ENCODE measurements at regions not wholly inside any gene's neighbourhood (a gene's known extent, or its start where the extent isn't known, plus 50 kb on each side); places are given as distances from the start of the nearest gene placed in this dataset.

DNA sequence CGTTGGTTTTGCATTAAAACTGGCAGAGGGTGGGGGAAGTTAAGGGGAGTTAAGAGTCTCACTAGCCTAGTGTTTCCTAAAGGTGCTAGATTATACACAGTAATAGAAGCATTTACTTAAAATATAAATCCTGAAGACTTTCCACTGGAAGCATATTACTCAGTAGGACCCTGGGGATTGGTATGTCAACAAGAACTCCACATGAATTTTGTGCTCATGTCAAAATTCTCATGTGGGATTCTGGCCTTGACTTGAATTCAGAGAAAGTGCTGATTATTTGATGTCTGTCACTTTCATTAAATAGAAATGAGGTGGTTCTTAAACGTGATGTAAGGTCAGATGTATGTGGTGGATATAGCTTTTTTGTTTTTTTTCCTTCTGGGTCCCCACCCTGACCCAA is 997.2 kb downstream of the TUSC7 start:
- no peaks in the 10 kb centered on the region for H3K36me3 ChIP-seq
- H3K27ac ChIP-seq, result no peak overlapping the region
- no peaks in the 10 kb centered on the region for H3K9me3 ChIP-seq
- DNase-seq (ENCODE audit: low spot score), result no peak
- intact Hi-C loops (cut with DNase I), result no loop called here
- H3K4me3 ChIP-seq, result no peak overlapping the region
- 78% methylated on average over 2 of the region's 2 CpGs for WGBS
- TF ChIP-seq, protein P1, sequence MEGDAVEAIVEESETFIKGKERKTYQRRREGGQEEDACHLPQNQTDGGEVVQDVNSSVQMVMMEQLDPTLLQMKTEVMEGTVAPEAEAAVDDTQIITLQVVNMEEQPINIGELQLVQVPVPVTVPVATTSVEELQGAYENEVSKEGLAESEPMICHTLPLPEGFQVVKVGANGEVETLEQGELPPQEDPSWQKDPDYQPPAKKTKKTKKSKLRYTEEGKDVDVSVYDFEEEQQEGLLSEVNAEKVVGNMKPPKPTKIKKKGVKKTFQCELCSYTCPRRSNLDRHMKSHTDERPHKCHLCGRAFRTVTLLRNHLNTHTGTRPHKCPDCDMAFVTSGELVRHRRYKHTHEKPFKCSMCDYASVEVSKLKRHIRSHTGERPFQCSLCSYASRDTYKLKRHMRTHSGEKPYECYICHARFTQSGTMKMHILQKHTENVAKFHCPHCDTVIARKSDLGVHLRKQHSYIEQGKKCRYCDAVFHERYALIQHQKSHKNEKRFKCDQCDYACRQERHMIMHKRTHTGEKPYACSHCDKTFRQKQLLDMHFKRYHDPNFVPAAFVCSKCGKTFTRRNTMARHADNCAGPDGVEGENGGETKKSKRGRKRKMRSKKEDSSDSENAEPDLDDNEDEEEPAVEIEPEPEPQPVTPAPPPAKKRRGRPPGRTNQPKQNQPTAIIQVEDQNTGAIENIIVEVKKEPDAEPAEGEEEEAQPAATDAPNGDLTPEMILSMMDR (IDR thresholded peaks at IDR 0.05), result no peak
- TF ChIP-seq POLR2A (IDR thresholded peaks at IDR 0.05) (no peak), POLR2AphosphoS5 (IDR thresholded peaks at IDR 0.05) (no peak)
- H3K4me1 ChIP-seq (replicated peaks), result no peaks in the 10 kb centered on the region
- H3K27me3 ChIP-seq (replicated peaks; ENCODE audit: insufficient read depth), result no peaks in the 10 kb centered on the region

DNA sequence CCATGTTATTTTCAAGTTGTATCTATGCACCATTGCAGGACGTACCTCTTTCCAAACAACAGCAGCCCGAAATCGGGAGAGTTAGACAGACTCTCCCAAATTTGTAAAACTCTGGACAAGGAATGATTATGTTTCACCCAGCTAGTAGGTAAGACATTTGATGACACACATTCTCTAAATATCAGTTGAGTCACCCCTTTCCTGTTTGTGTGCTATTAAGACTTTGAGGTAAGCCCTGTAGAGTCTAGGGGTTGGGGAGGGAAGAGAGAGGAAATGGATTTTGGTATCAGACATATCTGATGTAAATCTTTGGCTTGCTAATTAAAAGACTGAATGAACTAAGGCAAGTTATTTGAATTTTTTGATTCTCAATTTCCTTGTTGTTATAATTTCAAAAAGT is 999.0 kb downstream of the TUSC7 start:
- DNase-seq (ENCODE audit: low spot score), result no peak
- TF ChIP-seq POLR2A (IDR thresholded peaks at IDR 0.05) (no peak), POLR2AphosphoS5 (IDR thresholded peaks at IDR 0.05) (no peak)
- TF ChIP-seq, protein P1 (IDR thresholded peaks at IDR 0.05), result no peak
- no peaks in the 10 kb centered on the region for H3K36me3 ChIP-seq
- no peaks in the 10 kb centered on the region for H3K9me3 ChIP-seq
- intact Hi-C loops (cut with DNase I), result no loop called here
- 90% methylated on average over 3 of the region's 3 CpGs for WGBS
- no peaks in the 10 kb centered on the region for H3K4me1 ChIP-seq (replicated peaks)
- H3K27ac ChIP-seq, result no peak overlapping the region
- H3K4me3 ChIP-seq, result no peak overlapping the region
- no peaks in the 10 kb centered on the region for H3K27me3 ChIP-seq (replicated peaks; ENCODE audit: insufficient read depth)

DNA sequence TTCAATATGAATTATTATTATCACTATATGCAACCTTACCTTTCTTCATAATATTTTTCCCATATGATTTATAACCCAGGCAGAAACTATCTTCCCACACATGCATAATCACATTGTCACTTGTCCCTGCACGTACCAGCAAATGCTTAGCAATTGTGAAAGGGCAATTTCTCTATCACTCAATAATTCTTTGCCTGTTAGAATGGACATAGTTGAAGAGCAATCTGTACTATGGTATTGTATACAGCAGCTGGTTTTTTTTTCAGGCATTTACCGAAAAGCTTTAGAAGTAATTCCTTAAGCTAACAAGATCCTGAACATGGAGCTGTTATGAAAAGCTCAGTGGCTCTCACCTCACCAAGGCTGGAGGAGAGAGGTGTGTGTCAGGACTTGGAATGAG is 999.5 kb downstream of the TUSC7 start:
- H3K4me3 ChIP-seq, result no peak overlapping the region
- H3K27ac ChIP-seq, result no peak overlapping the region
- intact Hi-C loops (cut with DNase I), result no loop called here
- 94% methylated on average over 2 of the region's 2 CpGs for WGBS
- TF ChIP-seq POLR2A (IDR thresholded peaks at IDR 0.05) (no peak), POLR2AphosphoS5 (IDR thresholded peaks at IDR 0.05) (no peak)
- TF ChIP-seq, protein P1 (IDR thresholded peaks at IDR 0.05), result no peak
- DNase-seq (ENCODE audit: low spot score), result no peak
- H3K27me3 ChIP-seq (replicated peaks; ENCODE audit: insufficient read depth), result no peaks in the 10 kb centered on the region
- no peaks in the 10 kb centered on the region for H3K36me3 ChIP-seq
- H3K4me1 ChIP-seq (replicated peaks), result no peaks in the 10 kb centered on the region
- no peaks in the 10 kb centered on the region for H3K9me3 ChIP-seq

DNA sequence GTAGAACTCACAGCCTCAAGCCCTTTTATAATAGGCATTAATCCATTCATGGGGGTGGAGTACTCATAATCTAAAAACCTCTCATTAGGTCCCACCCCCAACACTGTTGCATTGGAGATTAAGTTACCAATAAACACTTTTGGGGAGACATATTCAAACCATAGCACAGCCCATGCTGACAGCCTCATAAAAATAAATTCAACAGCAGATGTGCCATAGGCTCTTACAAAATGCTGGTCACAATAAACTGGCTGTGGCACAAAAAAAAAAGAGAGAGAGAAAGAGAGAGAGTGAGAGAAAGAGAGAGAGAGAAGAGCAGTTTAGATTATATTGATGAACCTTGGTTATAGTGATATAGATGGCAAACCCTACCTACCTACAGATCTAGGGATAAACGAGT is 1000.9 kb downstream of the TUSC7 start:
- H3K9me3 ChIP-seq, result no peaks in the 10 kb centered on the region
- intact Hi-C loops (cut with DNase I), result no loop called here
- no peak overlapping the region for H3K4me3 ChIP-seq
- no peaks in the 10 kb centered on the region for H3K36me3 ChIP-seq
- H3K27me3 ChIP-seq (replicated peaks; ENCODE audit: insufficient read depth), result no peaks in the 10 kb centered on the region
- H3K27ac ChIP-seq, result no peak overlapping the region
- H3K4me1 ChIP-seq (replicated peaks), result no peaks in the 10 kb centered on the region
- whole genome bisulfite sequencing, result 45% methylated on average over 1 of the region's 1 CpG
- TF ChIP-seq, protein P1 (IDR thresholded peaks at IDR 0.05), result no peak
- TF ChIP-seq POLR2AphosphoS5 (IDR thresholded peaks at IDR 0.05), result no peak
- TF ChIP-seq POLR2A (IDR thresholded peaks at IDR 0.05), result no peak
- no peak for DNase-seq (ENCODE audit: low spot score)

DNA sequence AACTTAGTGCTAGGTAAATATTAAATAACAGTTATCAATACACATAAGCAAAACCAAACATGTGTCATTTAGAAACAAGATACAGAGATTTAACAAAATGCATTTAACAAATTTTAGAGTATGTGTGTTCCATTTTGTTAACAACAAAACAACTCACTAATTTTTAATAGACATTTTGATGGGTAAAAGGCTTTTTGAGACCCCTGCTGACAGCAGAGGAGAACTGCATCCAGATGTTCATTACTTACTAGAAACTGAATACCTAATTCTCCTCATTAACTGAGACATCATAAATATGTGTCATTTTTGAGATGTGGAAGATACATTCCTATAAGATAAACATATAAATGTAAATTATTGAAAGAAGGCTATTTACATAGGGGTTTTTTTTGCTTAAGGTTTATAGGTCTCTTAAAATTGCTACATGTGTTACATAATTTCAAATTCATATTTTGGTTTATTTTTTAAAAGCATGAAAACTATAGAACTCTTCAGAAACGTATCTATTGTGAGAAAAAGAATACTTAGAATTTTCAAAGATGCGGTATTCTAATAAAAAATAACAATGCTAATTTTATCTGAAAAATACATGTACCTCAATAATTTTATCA is 1009.8 kb downstream of the TUSC7 start:
- Histone ChIP-seq H3K27me3 (replicated peaks; ENCODE audit: insufficient read depth) (no peaks in the 10 kb centered on the region), H3K9me3 (no peaks in the 10 kb centered on the region), H3K4me3 (no peak overlapping the region), H3K36me3 (no peaks in the 10 kb centered on the region), H3K4me1 (replicated peaks) (no peaks in the 10 kb centered on the region), H3K27ac (no peak overlapping the region)
- WGBS, result 58% methylated on average over 2 of the region's 2 CpGs
- intact Hi-C loops (cut with DNase I), result no loop called here
- no peak for DNase-seq (ENCODE audit: low spot score)
- TF ChIP-seq, protein P1 (IDR thresholded peaks at IDR 0.05), result peak in 3 of 4 experiments; percentile 56 to 63 (median 62)
- no peak for TF ChIP-seq POLR2A (IDR thresholded peaks at IDR 0.05)

All from prostate gland (tissue), 2 donors.